ENCODE measurements at regions not wholly inside any gene's neighbourhood (a gene's known extent, or its start where the extent isn't known, plus 50 kb on each side); places are given as distances from the start of the nearest gene placed in this dataset.

GRCh38 chr9:82153032-82153431 is 164.5 kb downstream of the SPATA31D1 start:
- TF ChIP-seq POLR2A (IDR thresholded peaks at IDR 0.05) (no peak), POLR2AphosphoS5 (IDR thresholded peaks at IDR 0.05) (no peak)
- TF ChIP-seq, protein P1, sequence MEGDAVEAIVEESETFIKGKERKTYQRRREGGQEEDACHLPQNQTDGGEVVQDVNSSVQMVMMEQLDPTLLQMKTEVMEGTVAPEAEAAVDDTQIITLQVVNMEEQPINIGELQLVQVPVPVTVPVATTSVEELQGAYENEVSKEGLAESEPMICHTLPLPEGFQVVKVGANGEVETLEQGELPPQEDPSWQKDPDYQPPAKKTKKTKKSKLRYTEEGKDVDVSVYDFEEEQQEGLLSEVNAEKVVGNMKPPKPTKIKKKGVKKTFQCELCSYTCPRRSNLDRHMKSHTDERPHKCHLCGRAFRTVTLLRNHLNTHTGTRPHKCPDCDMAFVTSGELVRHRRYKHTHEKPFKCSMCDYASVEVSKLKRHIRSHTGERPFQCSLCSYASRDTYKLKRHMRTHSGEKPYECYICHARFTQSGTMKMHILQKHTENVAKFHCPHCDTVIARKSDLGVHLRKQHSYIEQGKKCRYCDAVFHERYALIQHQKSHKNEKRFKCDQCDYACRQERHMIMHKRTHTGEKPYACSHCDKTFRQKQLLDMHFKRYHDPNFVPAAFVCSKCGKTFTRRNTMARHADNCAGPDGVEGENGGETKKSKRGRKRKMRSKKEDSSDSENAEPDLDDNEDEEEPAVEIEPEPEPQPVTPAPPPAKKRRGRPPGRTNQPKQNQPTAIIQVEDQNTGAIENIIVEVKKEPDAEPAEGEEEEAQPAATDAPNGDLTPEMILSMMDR (IDR thresholded peaks at IDR 0.05): no peak

All from transverse colon (tissue), 4 donors.